H9 (cell line): ENCODE measurements at regions not wholly inside any gene's neighbourhood (a gene's known extent, or its start where the extent isn't known, plus 50 kb on each side); places are given as distances from the start of the nearest gene placed in this dataset.

Source experiments
- DNase-seq: peaks from one replicate; pipeline ENCODE4 v3.0.0-alpha.2; 2017
- H2AFZ ChIP-seq: one replicate; pipeline ENCODE4 v1.6.1; 2013; ENCODE audit warnings: mild to moderate bottlenecking, low read length, control low read depth, moderate library complexity
- H2AK5ac ChIP-seq: 2 replicates; pipeline ENCODE4 v1.6.1; 2013; ENCODE audit warnings: low read length, control low read depth, mixed read lengths; ENCODE audit not compliant: insufficient read length
- H2BK120ac ChIP-seq: one replicate; pipeline ENCODE4 v1.6.1; 2013; ENCODE audit warnings: low read depth, mild to moderate bottlenecking, low read length, control low read depth, inconsistent platforms; ENCODE audit not compliant: poor library complexity, severe bottlenecking
- H2BK12ac ChIP-seq: 2 replicates; pipeline ENCODE4 v1.6.1; 2013; ENCODE audit warnings: low read length, control low read depth, mixed read lengths, low read depth; ENCODE audit not compliant: insufficient read length
- H2BK15ac ChIP-seq: 2 replicates; pipeline ENCODE4 v1.6.1; 2013; ENCODE audit warnings: low read depth, low read length, control low read depth
- H2BK20ac ChIP-seq: one replicate; pipeline ENCODE4 v1.6.1; 2013; ENCODE audit warnings: low read depth, mild to moderate bottlenecking, low read length, control low read depth, inconsistent platforms; ENCODE audit not compliant: poor library complexity, severe bottlenecking
- H2BK5ac ChIP-seq: 2 replicates; pipeline ENCODE4 v1.6.1; 2013; ENCODE audit warnings: low read length, control low read depth, mixed read lengths; ENCODE audit not compliant: insufficient read length
- H3K14ac ChIP-seq: 2 replicates; pipeline ENCODE4 v1.6.1; 2013; ENCODE audit warnings: low read length, control low read depth; ENCODE audit not compliant: insufficient read depth
- H3K18ac ChIP-seq: 2 replicates; pipeline ENCODE4 v1.6.1; 2013; ENCODE audit warnings: low read depth, mild to moderate bottlenecking, mixed read lengths, low read length, control low read depth; ENCODE audit not compliant: insufficient read length
- H3K23ac ChIP-seq: 2 replicates; pipeline ENCODE4 v1.6.1; 2013; ENCODE audit warnings: low read length, control low read depth, mixed read lengths, low read depth; ENCODE audit not compliant: insufficient read length
- H3K23me2 ChIP-seq: 2 replicates; pipeline ENCODE4 v1.6.1; 2013; ENCODE audit warnings: low read depth, mild to moderate bottlenecking, mixed read lengths, low read length, control low read depth; ENCODE audit not compliant: insufficient read length, poor library complexity, severe bottlenecking
- H3K27ac ChIP-seq: 2 replicates; pipeline ENCODE4 v1.5.1; 2013; ENCODE audit warnings: low read length, control low read depth, mixed read lengths, low read depth; ENCODE audit not compliant: insufficient read length
- H3K27me3 ChIP-seq: 2 replicates; pipeline ENCODE4 v1.6.1; 2013; ENCODE audit warnings: low read length, control low read depth, inconsistent platforms; ENCODE audit not compliant: insufficient read depth
- H3K4ac ChIP-seq: 2 replicates; pipeline ENCODE4 v1.6.1; 2013; ENCODE audit warnings: low read depth, mild to moderate bottlenecking, control low read depth, inconsistent platforms, low read length, moderate library complexity
- H3K4me1 ChIP-seq: 2 replicates; pipeline ENCODE4 v1.6.1; 2013; ENCODE audit warnings: low read length, control low read depth, inconsistent platforms; ENCODE audit not compliant: insufficient read depth
- H3K4me2 ChIP-seq: 2 replicates; pipeline ENCODE4 v1.6.1; 2013; ENCODE audit warnings: low read length, control low read depth, mixed read lengths; ENCODE audit not compliant: insufficient read length, insufficient read depth
- H3K56ac ChIP-seq: 2 replicates; pipeline ENCODE4 v1.6.1; 2013; ENCODE audit warnings: low read depth, mild to moderate bottlenecking, mixed read lengths, low read length, control low read depth; ENCODE audit not compliant: insufficient read length
- H3K79me1 ChIP-seq: 2 replicates; pipeline ENCODE4 v1.6.1; 2013; ENCODE audit warnings: low read depth, mild to moderate bottlenecking, moderate library complexity, low read length, control low read depth, inconsistent platforms; ENCODE audit not compliant: insufficient read depth, poor library complexity, severe bottlenecking
- H3K79me2 ChIP-seq: 2 replicates; pipeline ENCODE4 v1.6.1; 2013; ENCODE audit warnings: low read length, control low read depth, inconsistent platforms; ENCODE audit not compliant: insufficient read depth
- H3K9ac ChIP-seq: 2 replicates; pipeline ENCODE4 v1.6.1; 2013; ENCODE audit warnings: low read length, control low read depth, mixed read lengths; ENCODE audit not compliant: insufficient read length; ENCODE audit errors: extremely low read depth
- H3K9me3 ChIP-seq: one replicate; pipeline ENCODE4 v1.6.1; 2013; ENCODE audit warnings: low read depth, low read length, inconsistent platforms; ENCODE audit not compliant: control insufficient read depth
- H3T11ph ChIP-seq: one replicate; pipeline ENCODE4 v1.6.1; 2013; ENCODE audit warnings: mild to moderate bottlenecking, low read length, control low read depth, inconsistent platforms
- H4K20me1 ChIP-seq: one replicate; pipeline ENCODE4 v1.6.1; 2013; ENCODE audit not compliant: control insufficient read depth, insufficient read length, insufficient read depth
- H4K5ac ChIP-seq: 2 replicates; pipeline ENCODE4 v1.6.1; 2013; ENCODE audit warnings: low read depth, mild to moderate bottlenecking, mixed read lengths, low read length, control low read depth; ENCODE audit not compliant: insufficient read length
- H4K8ac ChIP-seq: replicated peaks from 2 replicates; pipeline ENCODE4 v1.6.1; 2013; ENCODE audit warnings: low read length, control low read depth, mixed read lengths, low read depth; ENCODE audit not compliant: insufficient read length
- H4K91ac ChIP-seq: 2 replicates; pipeline ENCODE4 v1.6.1; 2013; ENCODE audit warnings: low read depth, mild to moderate bottlenecking, moderate library complexity, mixed read lengths, low read length, control low read depth; ENCODE audit not compliant: insufficient read length
- H3K27ac Mint-ChIP-seq, 3 experiments: 2 replicates in 2 of 3; 3 replicates in 1 of 3; pipeline ENCODE4 v1.8.0; 2020 to 2021; ENCODE audit warnings: mixed read lengths in 3 of 3, mild to moderate bottlenecking in 1 of 3, moderate library complexity in 1 of 3
- H3K27me3 Mint-ChIP-seq: 2 replicates; pipeline ENCODE4 v1.8.0; 2021; ENCODE audit warnings: low read depth, mild to moderate bottlenecking, moderate library complexity, mixed read lengths
- H3K36me3 Mint-ChIP-seq, 3 experiments: 2 replicates in 2 of 3; 3 replicates in 1 of 3; pipeline ENCODE4 v1.8.0; 2020 to 2021; ENCODE audit warnings: low read depth in 3 of 3, mixed read lengths in 3 of 3; ENCODE audit not compliant: insufficient read depth in 1 of 3
- H3K4me1 Mint-ChIP-seq, 2 experiments: 2 replicates each; pipeline ENCODE4 v1.8.0; 2020; ENCODE audit warnings: mixed read lengths in 2 of 2
- H3K4me3 Mint-ChIP-seq, 2 experiments: 2 replicates in 1 of 2; 3 replicates in 1 of 2; pipeline ENCODE4 v1.8.0; 2020 to 2021; ENCODE audit warnings: mild to moderate bottlenecking in 2 of 2, mixed read lengths in 2 of 2, moderate library complexity in 1 of 2
- H3K9me3 Mint-ChIP-seq, 2 experiments: 2 replicates in 1 of 2; 3 replicates in 1 of 2; pipeline ENCODE4 v1.8.0; 2020; ENCODE audit warnings: mild to moderate bottlenecking in 2 of 2, mixed read lengths in 2 of 2, moderate library complexity in 1 of 2
- TF ChIP-seq, protein P1 (sequence below): fragments of 200-600 bp; sonication (generic); conservative IDR thresholded peaks from 3 replicates; pipeline ENCODE4 v1.8.0; 2021; ENCODE audit warnings: antibody characterized with exemption, mild to moderate bottlenecking

DNA sequence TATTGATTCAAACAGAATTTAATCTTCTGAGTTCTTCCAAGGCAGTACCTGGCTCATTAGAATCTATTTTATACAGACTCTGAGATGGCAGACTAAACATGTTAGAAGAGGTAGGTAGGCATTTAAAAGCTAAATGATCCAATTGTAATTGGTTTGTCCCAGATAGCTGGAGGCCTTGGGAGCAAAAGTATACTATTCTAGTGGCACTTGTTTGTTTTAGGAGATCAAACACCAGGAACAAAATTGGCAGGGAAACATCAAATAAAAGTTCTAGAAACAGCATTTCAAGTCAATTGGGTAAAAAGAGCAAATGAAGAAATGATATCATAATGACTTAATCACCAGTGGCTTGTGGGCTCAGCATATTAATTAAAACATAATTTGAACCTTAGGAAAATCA, 521.4 kb downstream of the PRR16 start:
- no peak overlapping the region for H3K9ac ChIP-seq
- H4K91ac ChIP-seq: no peak overlapping the region
- H3K4ac ChIP-seq: no peak overlapping the region
- H3K23ac ChIP-seq: no peak overlapping the region
- Mint-ChIP-seq H3K27me3 (no peaks in the 10 kb centered on the region), H3K36me3 (no peaks in the 10 kb centered on the region), H3K4me1 (0 out of 4 replicates have a peak, but pooled peaks cover 0 to 3% of the 10 kb centered on the region in 2 experiments), H3K4me3 (no peak overlapping the region), H3K27ac (no peak overlapping the region), H3K9me3 (no peaks in the 10 kb centered on the region)
- no peak overlapping the region for H2AFZ ChIP-seq
- H2BK120ac ChIP-seq: no peak overlapping the region
- H4K8ac ChIP-seq: no peak overlapping the region
- no peaks in the 10 kb centered on the region for H3K27me3 ChIP-seq
- H3K23me2 ChIP-seq: no peaks in the 10 kb centered on the region
- H2BK15ac ChIP-seq: no peak overlapping the region
- H2BK5ac ChIP-seq: no peak overlapping the region
- no peak overlapping the region for H3K27ac ChIP-seq
- H4K5ac ChIP-seq: no peak overlapping the region
- no peaks in the 10 kb centered on the region for H3K79me2 ChIP-seq
- no peak overlapping the region for H3T11ph ChIP-seq
- H3K9me3 ChIP-seq: no peaks in the 10 kb centered on the region
- no peaks in the 10 kb centered on the region for H4K20me1 ChIP-seq
- no peak overlapping the region for H3K14ac ChIP-seq
- H3K4me2 ChIP-seq: no peak overlapping the region
- DNase-seq: no peak
- H3K56ac ChIP-seq: no peak overlapping the region
- TF ChIP-seq, protein P1, sequence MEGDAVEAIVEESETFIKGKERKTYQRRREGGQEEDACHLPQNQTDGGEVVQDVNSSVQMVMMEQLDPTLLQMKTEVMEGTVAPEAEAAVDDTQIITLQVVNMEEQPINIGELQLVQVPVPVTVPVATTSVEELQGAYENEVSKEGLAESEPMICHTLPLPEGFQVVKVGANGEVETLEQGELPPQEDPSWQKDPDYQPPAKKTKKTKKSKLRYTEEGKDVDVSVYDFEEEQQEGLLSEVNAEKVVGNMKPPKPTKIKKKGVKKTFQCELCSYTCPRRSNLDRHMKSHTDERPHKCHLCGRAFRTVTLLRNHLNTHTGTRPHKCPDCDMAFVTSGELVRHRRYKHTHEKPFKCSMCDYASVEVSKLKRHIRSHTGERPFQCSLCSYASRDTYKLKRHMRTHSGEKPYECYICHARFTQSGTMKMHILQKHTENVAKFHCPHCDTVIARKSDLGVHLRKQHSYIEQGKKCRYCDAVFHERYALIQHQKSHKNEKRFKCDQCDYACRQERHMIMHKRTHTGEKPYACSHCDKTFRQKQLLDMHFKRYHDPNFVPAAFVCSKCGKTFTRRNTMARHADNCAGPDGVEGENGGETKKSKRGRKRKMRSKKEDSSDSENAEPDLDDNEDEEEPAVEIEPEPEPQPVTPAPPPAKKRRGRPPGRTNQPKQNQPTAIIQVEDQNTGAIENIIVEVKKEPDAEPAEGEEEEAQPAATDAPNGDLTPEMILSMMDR: no peak
- no peaks in the 10 kb centered on the region for H3K79me1 ChIP-seq
- no peak overlapping the region for H3K18ac ChIP-seq
- no peaks in the 10 kb centered on the region for H3K4me1 ChIP-seq
- no peak overlapping the region for H2BK12ac ChIP-seq
- H2AK5ac ChIP-seq: no peak overlapping the region
- no peak overlapping the region for H2BK20ac ChIP-seq
